ENCODE measurements at regions not wholly inside any gene's neighbourhood (a gene's known extent, or its start where the extent isn't known, plus 50 kb on each side); places are given as distances from the start of the nearest gene placed in this dataset.

GRCh38 chr16:80065541-80065940 is 465.0 kb upstream of the MAF start:
- DNase-seq = no peak

DNA sequence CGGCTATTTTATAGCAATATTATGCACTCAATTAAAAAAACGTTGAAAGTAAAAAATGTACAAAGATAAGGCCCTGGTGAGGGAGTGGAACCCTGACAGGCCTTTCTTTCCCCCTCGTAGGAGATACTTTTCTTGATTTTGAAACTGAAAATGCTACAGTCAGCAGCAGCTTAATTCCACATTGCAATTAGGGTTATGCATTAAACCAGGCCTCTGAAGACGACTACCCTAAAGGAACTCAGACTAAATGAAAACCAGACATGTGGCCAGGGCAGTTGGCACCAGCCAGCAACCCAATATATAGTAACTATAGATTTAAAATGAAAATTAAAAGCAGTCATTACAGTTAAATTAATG is 463.2 kb upstream of the MAF start:
- DNase-seq = no peak

DNA sequence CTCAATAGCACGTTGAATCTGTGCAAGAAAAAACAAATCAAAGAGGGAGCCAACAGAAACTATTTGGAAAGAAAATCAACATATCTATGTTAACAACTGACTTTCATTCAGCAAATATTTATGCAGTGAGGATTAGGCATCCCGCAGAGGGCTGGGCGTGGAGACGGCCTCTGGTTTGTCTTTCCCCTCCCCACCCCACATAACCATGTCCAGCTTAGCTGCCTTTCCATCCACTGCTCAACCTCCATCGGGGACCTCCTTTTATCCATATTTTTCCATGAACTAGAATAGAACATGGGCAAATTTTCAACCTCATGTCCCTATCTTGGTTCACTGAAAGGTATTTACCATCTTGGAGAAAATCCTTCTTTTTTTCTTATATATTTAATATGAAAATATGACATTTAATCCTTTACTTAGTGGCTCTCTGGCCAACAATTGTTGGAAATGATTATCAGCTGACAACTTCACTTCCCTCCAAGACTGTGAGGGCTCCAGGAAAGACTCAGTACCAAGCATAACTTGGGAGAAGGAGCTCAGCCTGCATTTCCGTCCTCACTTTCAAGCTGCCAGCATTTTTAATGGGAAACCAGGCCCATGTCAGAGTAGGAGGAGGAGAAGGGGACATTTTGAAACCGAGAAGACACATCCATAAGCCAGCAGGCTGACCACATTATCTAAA is 462.6 kb upstream of the MAF start:
- DNase-seq = no peak

- DNase-seq = no peak
Observed at GRCh38 chr16:80062361-80063030, 462.0 kb upstream of the MAF start.

DNA sequence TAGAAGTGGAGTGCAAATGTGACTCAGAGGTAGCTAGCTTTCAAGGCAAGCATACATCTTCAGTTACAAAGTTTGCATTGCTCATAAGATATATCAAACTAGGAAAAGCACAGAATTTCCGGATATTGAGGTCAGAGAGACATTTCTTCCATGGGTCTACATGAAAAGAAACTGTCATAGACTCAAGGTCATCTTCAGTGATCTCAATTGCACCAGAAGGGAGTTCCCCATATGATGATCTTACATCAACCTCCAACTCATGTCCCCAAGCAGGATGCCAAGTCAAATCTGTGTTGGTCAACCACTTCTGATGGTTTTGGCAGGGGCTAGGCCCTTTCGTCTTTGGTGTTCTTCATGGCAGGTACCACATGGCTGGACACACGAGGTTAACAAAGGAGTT is 459.9 kb upstream of the MAF start:
- DNase-seq = no peak

- DNase-seq = no peak
Observed at GRCh38 chr16:80059836-80060235, 459.3 kb upstream of the MAF start.

GRCh38 chr16:80058214-80058613 is 457.7 kb upstream of the MAF start:
- DNase-seq = no peak

GRCh38 chr16:80056324-80056723 is 455.8 kb upstream of the MAF start:
- no peak for DNase-seq

DNA sequence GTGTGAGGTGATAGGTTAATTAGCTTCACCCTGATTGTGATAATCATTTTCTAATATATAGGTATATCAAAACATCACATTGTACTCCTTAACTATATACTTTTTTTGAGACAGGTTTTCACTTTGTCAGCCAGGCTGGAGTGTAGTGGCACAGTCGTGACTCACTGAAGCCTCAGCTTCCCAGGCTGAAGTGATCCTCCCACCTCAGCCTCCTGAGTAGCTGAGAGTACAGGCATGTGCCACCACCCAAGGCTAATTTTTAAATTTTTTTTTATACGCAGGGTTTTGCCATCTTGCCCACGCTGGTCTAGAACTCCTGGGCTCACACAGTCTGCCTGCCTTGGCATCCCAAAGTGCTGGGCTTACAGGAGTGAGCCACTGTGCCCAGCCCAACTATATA is 455.3 kb upstream of the MAF start:
- no peak for DNase-seq

GRCh38 chr16:80054647-80055046 is 454.1 kb upstream of the MAF start:
- no peak for DNase-seq

- no peak for DNase-seq
Observed at GRCh38 chr16:80051040-80051439, 450.5 kb upstream of the MAF start.

GRCh38 chr16:80048250-80048649 is 447.7 kb upstream of the MAF start:
- no peak for DNase-seq

DNA sequence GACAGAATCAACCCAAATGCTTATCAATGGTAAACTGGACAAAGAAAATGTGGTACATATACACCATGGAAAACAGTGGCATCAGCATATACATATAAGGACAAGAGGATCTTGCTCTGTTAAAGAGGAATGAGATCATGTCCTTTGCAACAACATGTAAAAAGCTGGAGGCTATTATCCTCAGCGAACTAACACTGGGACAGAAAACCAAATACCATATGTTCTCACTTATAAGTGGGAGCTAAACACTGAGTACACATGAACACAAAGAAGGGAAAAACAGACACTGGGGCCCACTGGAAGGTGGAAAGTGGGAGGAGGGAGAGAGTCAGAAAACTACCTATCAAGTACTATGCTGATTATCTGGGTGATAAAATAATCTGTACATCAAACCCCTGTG is 447.3 kb upstream of the MAF start:
- no peak for DNase-seq

DNA sequence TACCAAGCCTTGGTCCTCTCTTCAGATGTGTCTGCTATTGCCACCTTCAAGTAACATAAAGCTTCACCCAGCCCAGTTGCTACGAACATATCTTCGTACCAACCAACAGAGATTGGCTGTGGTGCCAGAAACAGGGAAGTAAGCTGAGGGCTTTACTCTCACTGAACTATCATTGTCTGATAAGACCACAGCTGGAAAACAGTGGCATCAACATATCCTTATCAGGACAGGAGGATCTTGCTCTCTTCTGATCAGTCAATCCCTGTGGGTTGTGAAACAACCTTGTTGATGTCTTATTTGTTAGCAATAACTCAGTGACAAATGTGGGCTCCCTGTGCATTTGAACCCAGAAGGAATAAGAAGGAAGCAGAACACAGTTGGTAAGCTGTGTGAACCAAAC is 446.3 kb upstream of the MAF start:
- DNase-seq = no peak

GRCh38 chr16:80046261-80046660 is 445.7 kb upstream of the MAF start:
- no peak for DNase-seq

DNA sequence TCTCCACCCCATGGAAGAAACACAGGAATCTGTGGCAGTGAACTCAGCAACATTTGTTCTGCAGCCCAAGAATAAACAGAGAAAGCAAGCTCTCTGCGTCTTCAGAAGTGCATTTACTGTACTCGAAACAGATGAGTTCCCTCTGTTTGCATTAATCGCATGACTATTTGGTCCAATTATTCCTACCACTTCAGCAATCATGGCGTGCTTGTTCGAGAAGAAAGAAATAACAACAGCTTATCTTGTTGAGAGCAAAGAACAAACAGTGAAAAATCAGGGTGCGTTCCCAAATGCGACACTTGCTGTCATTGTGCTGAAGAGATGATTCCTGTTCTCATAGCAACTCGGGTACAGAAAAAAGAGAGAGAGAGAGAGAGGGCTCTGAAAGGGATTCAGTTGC is 445.3 kb upstream of the MAF start:
- peak; percentile 39 for DNase-seq

DNA sequence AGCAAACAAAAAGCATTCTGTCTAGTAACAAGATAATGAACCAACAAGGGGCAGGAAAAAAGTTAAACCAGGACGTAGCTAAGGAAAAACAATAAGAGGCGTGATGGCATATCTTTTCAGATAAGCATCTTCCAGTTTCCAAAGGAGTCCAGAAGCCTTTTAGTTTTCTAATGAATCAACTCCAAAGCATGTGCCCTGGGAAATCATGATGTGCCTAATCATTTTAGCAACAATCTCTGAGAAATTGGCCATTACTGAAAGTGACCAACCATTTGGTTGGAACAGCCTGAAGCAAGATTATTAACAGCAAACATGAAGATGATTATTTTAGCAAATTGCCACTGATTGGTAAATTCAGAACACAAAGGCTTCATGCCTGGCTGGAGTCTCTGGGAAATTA is 440.9 kb upstream of the MAF start:
- no peak for DNase-seq

- no peak for DNase-seq
Observed at GRCh38 chr16:80040814-80041213, 440.3 kb upstream of the MAF start.

DNA sequence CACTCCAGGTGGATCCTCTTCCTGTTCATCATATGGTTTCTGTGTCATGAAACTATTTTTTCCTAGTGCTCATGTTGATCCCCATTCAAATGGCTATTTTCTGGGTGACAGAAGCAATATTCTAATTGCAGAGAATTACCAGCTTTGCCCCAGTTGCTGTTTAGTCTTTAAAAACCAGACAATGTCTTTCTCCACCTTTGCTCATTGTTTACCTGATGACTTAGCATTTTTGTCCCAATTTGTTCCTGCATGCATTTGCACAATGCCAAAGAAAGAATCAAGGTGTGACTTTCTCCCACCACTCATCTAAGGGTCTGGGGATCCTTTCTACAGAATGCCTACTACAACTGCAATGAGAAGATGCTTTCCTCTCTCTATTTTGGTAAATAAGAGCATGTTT is 439.9 kb upstream of the MAF start:
- DNase-seq = no peak

DNA sequence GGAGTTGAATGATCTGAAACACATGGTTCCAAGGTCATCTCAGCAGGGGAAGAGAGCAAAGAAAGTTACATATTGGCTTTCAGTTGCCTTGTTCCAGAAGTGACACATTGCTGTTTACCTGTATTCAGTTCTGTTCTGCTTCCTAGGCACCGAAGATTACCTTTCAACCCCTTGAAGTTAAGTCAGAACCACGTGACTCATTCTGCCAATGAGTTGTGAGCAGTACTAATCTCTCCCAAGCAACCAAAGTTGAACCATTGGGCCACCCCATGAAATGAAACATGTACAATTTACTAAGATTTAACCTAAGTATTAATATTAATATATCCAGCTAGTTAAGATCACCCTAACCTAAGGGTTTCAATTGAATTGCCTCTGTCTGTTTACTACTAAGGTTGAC is 439.2 kb upstream of the MAF start:
- no peak for DNase-seq

- DNase-seq = no peak
Observed at GRCh38 chr16:80038566-80038965, 438.0 kb upstream of the MAF start.

DNA sequence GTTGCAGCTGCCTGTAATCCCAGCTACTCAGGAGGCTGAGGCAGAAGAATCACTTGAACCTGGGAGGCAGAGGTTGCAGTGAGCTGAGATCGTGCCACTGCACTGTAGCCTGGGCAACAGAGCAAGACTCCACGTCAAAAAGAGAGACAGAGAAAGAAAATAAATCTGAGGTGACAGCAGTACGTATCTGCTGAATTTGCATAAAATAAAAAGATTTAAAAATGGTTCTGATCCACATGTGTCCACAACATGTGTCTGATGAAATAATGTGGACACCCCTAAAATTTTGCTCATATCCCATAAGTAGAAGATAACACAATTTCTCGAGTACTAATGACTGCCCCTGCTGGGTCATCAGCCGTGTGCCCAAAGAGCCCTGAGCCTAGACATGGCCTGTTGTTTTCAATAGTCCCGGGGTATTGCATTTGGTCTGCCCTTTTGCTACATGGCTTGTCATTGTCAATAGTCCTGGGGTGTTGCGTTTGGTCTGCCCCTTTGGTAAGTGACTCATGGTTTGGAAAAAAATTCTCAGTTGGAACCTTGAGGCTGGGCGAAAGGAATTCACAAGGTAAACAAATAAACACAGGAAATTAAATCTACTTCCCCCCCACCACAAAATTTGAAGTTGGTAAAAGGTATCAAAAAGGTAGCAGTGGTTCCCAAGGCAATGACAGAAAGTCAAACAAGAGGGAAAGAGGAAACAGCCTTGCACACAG is 434.6 kb upstream of the MAF start:
- DNase-seq = no peak

DNA sequence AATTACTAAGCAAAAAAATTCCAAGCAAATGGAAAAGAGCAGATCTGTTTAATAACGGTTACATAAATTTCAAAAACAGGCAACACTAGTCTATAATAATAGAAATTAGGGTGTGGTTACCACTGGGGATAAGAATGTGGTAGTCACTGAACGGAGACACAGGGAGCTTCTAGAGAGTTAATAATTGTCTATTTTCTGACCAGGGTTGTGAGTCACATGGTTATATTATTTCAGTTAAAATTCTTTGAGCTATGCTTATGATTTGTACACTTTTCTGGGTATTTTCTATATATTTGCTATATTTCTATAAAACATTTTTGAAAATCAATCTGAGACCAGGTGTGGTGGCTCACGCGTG is 433.9 kb upstream of the MAF start:
- DNase-seq = no peak

- DNase-seq = no peak
Observed at GRCh38 chr16:80033783-80034468, 433.4 kb upstream of the MAF start.

All from NCI-H1105 (cell line).